ENCODE measurements at regions not wholly inside any gene's neighbourhood (a gene's known extent, or its start where the extent isn't known, plus 50 kb on each side); places are given as distances from the start of the nearest gene placed in this dataset.

- Mint-ChIP-seq H3K9me3 (no peaks in the 10 kb centered on the region), H3K4me1 (no peaks in the 10 kb centered on the region), H3K27ac (ENCODE audit: unreplicated experiment) (no peak overlapping the region), H3K36me3 (ENCODE audit: low read depth) (no peaks in the 10 kb centered on the region), H3K27me3 (ENCODE audit: low read depth) (no peaks in the 10 kb centered on the region), H3K4me3 (no peak overlapping the region)
- no peak for TF ChIP-seq CTCF (conservative IDR thresholded peaks at IDR 0.05)
- DNase-seq (ENCODE audit: low read depth, low spot score) = no peak
Measured at GRCh38 chr13:90455067-90455466, 892.4 kb upstream of the MIR17HG start.

- H3K36me3 Mint-ChIP-seq (ENCODE audit: low read depth) = no peaks in the 10 kb centered on the region
- no peaks in the 10 kb centered on the region for H3K9me3 Mint-ChIP-seq
- TF ChIP-seq CTCF (conservative IDR thresholded peaks at IDR 0.05) = no peak
- H3K27me3 Mint-ChIP-seq (ENCODE audit: low read depth) = no peaks in the 10 kb centered on the region
- no peaks in the 10 kb centered on the region for H3K4me1 Mint-ChIP-seq
- no peak overlapping the region for H3K4me3 Mint-ChIP-seq
- no peak for DNase-seq (ENCODE audit: low read depth, low spot score)
- no peak overlapping the region for H3K27ac Mint-ChIP-seq (ENCODE audit: unreplicated experiment)
Measured at GRCh38 chr13:90455823-90456222, 891.7 kb upstream of the MIR17HG start.

DNA sequence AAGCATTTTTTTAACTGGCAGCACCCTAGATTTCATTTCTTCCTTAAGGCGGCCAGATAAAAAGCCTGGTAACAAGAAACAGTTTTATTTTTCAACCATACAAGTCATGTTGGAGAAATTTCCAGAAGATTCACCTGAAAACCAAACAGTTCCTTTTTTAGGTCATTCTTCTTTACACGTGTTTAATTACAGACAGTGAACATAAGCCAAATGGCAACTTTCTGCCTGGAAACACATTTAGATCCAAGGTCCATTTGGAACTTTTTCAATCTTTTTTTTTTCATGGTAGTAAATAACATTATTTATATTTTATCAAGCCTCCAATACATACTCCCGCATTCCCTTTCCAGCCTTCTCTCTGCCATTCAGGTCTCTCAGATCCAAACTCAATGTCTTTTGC, 886.1 kb upstream of the MIR17HG start:
- Mint-ChIP-seq H3K36me3 (ENCODE audit: low read depth) (no peaks in the 10 kb centered on the region), H3K4me1 (no peaks in the 10 kb centered on the region), H3K4me3 (no peak overlapping the region), H3K27ac (ENCODE audit: unreplicated experiment) (no peak overlapping the region), H3K9me3 (no peaks in the 10 kb centered on the region), H3K27me3 (ENCODE audit: low read depth) (no peaks in the 10 kb centered on the region)
- DNase-seq (ENCODE audit: low read depth, low spot score) = no peak
- TF ChIP-seq CTCF (conservative IDR thresholded peaks at IDR 0.05) = no peak

- Mint-ChIP-seq H3K27me3 (ENCODE audit: low read depth) (no peaks in the 10 kb centered on the region), H3K9me3 (no peaks in the 10 kb centered on the region), H3K27ac (ENCODE audit: unreplicated experiment) (no peak overlapping the region), H3K36me3 (ENCODE audit: low read depth) (no peaks in the 10 kb centered on the region), H3K4me3 (no peak overlapping the region), H3K4me1 (no peaks in the 10 kb centered on the region)
- no peak for TF ChIP-seq CTCF (conservative IDR thresholded peaks at IDR 0.05)
- DNase-seq (ENCODE audit: low read depth, low spot score) = no peak
Measured at GRCh38 chr13:90477216-90477615, 870.3 kb upstream of the MIR17HG start.

DNA sequence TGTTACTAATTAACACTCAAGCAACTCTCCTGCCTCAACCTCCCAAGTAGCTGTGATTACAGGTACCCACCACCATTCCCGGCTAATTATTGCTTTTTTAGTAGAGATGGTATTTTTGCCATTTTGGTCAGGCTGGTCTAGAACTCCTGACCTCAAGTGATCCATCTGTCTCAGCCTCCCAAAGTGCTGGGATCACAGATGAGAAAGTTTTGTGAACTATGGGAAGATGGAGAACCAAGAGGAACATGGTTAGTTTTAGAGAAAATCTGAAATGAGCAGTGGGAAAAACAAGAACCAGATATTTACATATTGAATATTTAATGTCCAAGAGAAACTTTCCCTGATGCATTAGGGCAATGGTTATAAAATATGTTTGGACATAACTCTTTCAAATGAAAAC, 863.6 kb upstream of the MIR17HG start:
- H3K9me3 Mint-ChIP-seq = no peaks in the 10 kb centered on the region
- H3K27me3 Mint-ChIP-seq (ENCODE audit: low read depth) = no peaks in the 10 kb centered on the region
- TF ChIP-seq CTCF (conservative IDR thresholded peaks at IDR 0.05) = no peak
- H3K4me3 Mint-ChIP-seq = no peak overlapping the region
- peaks cover 7% of the 10 kb centered on the region for H3K4me1 Mint-ChIP-seq
- no peaks in the 10 kb centered on the region for H3K36me3 Mint-ChIP-seq (ENCODE audit: low read depth)
- no peak for DNase-seq (ENCODE audit: low read depth, low spot score)
- H3K27ac Mint-ChIP-seq (ENCODE audit: unreplicated experiment) = no peak overlapping the region

DNA sequence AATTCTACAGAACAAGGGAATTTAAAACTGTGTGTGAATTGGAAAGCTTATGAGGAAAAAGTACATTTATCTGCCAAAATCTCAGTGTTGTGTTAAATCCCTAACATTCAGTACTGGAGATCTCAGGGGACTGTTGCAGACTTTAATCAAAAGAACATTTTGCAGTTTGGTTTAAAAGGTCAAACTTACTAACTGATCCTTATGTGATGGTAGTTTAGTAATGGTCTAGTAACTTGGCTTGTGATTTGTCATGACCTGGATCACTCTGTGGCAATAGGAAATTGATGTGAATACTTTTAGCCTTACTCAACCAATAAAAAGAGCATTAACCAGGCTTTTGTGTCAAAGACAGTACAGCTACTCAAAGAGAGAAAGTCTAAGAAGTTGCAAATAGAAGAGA, 862.1 kb upstream of the MIR17HG start:
- Mint-ChIP-seq H3K4me3 (no peak overlapping the region), H3K36me3 (ENCODE audit: low read depth) (no peaks in the 10 kb centered on the region), H3K4me1 (peaks cover 7% of the 10 kb centered on the region), H3K27me3 (ENCODE audit: low read depth) (no peaks in the 10 kb centered on the region), H3K27ac (ENCODE audit: unreplicated experiment) (no peak overlapping the region), H3K9me3 (no peaks in the 10 kb centered on the region)
- no peak for TF ChIP-seq CTCF (conservative IDR thresholded peaks at IDR 0.05)
- DNase-seq (ENCODE audit: low read depth, low spot score) = no peak
